ENCODE measurements at regions not wholly inside any gene's neighbourhood (a gene's known extent, or its start where the extent isn't known, plus 50 kb on each side); places are given as distances from the start of the nearest gene placed in this dataset.
"Not testable (repeated sequence)": the region's sequence is repeated elsewhere in the genome, so short reads cannot be mapped to it uniquely, and the experiment has no call there.

DNA sequence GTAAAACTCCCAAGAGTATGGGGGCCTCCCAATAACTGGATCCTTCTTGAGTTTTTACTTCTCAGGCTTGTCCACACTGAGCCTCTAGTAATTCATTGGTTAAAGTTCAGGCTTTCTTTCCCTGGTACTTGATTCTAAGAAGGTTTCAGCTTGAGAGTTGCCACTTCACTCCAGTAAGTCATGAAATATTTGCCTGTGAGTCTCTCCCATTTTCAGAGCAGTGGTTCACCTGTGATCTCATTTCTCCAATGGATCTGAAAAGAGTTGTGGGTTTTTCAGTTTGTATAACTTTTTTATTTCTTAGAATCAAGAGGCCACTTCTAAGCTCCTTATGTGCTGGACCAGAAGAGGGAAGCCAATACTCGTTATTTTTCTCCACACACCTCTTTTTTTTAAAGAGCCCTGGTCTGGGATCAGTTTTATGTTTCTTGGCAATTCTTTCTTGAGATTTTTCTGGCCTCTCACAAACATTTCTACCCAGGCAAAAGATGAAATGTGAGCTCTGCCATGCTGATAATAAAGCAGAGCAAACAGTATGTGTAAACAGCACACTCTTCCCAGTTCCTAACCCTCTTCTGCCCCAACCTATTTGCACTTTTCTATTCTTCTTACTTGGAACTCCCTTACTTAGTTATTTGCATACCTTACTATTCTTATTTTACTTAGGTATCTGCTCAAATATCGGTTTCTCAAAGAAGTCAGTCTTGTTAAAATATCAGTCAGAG, 983.4 kb downstream of the CCSER2 start:
- DNase-seq (ENCODE audit: low read depth in 4 of 4, low spot score in 1 of 4), result no peak

DNA sequence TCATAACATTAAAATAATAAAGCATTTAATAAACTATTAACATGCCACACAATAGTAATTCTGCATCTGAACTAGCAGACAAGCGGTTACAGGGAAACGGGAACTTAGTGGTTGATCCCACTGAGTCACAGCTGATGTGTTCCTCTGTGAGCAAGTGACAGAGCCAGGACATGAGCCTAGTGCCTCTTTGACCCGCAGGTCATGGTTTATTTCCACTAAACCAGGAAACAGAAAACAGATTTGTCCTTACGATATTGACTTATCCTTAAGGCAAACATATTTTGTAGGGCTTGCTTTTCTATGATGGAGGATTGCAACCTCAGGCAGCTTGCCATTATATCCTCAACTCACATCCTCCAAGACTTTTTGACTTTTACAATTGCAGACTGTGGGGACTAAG, 987.3 kb downstream of the CCSER2 start:
- DNase-seq (ENCODE audit: low read depth in 4 of 4, low spot score in 1 of 4), result no peak

DNA sequence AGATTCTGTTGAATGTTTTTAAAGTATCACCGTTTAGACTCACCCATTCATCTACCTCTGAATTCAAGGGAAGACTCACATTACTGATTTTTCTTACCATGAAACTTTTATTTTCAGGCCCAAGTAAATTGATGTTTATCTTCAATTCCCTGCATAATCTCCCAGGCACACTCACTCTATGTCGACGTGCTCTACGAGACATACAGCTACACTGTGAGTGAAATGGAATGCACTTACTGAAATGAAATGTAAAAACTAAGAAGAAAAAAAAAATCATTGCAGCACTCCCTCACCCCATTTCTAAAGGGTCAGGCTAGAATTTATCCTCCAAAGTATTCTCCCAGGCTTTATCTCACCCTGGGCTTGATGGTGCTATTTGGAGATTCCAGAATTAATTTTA, 987.9 kb downstream of the CCSER2 start:
- no peak for DNase-seq (ENCODE audit: low read depth in 4 of 4, low spot score in 1 of 4)

DNA sequence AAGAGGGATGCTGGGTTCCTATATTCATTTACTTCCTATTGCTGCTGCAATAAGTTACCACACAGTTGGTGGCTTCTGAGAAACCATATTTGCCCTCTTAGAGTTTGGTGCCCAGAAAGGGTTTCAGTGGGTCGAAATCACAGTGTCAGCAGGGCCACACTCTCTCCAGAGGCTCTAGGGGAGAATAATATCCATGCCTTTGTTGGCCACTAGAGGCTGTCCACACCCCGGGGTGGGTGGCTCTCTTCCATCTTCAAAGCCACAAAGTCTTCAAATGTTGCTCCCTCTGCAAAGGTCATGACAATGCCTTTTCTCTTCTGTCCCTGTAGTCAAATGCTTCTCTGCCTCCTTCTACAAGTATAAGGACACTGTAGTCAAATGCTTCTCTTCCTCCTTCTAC, 989.4 kb downstream of the CCSER2 start:
- DNase-seq (ENCODE audit: low read depth in 4 of 4, low spot score in 1 of 4), result no peak

DNA sequence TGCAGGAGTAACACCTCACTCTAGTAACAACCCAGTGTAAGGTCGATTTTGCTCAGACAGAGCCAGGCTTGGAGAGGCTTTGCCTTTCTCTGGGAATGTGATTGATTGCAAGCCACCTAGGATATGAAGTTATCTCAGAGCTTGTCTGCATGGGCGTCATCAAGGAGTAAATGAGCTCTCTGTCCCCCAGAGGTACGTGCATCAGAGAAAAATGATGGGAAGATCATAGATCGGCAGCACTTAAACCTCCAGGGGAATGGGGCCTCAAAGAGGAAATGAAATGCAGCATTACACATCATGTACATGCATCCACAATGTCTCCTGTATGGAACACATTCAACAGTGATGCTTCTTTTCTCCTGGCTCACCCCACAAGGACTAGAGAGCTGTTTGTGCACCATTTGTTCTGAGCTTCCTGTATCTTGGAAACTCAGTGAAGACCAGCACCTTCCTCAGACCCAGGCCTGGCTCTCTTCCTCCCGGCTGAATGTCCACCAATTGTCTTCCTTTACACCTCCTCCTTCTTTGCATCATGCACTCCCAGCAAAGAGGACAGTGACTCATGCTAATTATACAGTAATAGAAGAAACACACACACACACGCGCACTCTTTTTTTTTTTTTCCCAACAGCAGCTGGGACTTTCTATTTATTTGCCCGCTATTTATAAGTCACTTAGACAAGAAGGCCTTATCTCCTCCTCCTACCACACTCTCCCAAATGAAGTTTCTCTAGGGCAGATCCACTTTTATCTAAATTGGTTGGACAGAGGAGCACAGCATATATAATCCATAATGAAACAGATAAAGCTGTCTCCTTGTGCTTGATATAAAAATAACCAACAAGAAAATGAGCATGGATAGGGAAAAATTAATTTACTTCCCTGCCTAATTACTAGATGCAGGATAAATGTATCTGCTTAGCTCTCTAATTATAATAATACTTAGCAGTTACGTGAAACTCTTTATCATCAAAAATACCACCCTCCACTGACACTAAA, 990.7 kb downstream of the CCSER2 start:
- DNase-seq (ENCODE audit: low read depth in 4 of 4, low spot score in 1 of 4), result no peak

DNA sequence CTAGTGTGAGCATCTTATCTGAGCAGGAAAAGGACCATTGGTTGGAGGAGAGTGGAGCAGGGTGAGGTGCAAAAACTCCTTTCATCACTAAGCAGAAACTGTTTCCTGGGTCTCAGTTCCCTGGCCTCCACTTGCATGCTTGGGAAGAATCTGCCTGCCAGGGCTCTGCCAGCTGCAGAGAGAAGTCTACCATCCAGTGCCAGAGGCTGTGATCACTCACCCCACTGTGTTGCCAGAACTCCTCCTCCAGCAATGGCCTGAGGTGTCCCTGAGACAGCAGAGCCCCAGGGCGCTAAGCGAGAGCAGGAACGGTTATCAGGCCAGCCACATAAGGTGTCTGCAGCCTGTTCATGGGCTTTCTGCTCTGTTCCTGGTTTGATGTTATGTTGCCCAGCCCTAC, 991.4 kb downstream of the CCSER2 start:
- no peak for DNase-seq (ENCODE audit: low read depth in 4 of 4, low spot score in 1 of 4)

DNA sequence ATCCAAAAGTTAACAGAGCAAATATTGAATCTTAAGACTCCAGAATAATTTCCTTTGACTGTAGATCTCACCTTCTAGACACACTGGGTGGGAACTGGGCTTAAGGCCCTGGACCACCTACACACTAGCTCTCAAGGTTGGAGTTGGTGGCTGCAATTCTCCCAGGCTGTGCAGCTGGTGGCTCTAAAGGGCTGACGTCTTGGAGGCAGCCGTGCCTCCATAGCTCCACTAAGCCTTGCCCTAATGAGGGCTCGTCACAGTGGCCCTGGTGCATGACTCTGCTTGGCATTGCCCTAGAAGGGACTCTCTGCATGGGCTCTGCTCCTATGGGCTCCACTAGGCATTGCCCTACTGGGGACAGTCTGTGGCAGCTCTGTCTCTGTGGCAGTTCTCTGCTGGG, 1005.2 kb downstream of the CCSER2 start:
- no peak for DNase-seq (ENCODE audit: low read depth in 4 of 4, low spot score in 1 of 4)

DNA sequence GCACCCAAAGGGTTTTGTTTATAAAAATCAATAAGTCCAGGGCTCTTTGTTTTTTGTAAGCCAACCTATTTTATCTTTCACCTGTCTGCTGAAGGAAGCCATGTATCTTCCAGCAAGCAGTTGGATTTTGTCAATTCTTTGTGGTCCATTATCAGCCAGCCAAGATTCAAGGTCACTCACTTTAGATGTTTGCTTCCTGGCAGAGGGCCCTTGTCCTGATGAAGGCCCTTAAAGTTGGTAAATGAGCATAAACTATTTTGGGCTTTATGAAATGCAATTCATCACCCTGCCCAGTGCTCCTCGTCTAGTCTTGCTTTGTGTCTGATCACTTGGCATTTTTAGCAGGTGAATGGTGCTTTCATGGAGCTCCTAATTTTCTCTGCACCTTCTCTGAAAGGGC, 1004.2 kb downstream of the GRID1 start:
- no peak for DNase-seq (ENCODE audit: low read depth in 4 of 4, low spot score in 1 of 4)

DNA sequence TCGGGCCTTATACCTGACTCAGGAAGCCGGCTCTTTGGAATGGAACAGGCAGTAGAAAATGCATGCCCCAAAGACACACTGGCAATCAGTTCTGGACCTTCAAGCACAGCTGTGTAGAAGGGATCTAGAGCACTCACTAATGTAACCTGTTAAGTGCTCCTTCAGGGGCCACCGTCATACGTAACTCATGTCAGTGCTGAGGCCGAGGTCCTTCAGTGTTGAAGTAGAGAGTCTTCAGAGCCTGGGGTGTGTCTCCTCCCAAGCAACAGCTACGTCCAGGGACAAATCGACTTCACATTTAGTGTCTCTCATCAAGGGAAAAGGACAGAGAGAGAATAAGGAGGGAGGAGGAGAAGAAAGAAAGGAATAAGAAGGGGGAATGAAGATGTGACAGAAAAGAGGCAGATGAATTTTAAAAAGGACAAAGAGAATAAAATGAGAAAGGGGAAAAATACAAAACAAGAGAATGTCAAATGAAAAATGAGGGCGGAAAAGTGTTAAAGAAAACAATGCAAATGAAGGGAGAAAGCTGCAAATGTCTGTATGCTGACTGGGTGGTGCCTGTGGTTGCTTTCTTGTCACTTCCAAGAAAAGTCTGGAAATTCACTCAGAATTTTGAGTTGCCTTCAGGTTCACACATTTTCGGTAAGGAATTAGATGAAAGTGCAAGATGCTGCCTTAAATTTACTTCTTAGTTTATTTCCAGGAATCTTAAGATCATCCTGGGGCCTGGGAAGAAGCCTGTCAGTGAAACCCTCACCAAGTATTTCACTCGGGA, 989.4 kb downstream of the GRID1 start:
- DNase-seq (ENCODE audit: low read depth in 4 of 4, low spot score in 1 of 4), result no peak

DNA sequence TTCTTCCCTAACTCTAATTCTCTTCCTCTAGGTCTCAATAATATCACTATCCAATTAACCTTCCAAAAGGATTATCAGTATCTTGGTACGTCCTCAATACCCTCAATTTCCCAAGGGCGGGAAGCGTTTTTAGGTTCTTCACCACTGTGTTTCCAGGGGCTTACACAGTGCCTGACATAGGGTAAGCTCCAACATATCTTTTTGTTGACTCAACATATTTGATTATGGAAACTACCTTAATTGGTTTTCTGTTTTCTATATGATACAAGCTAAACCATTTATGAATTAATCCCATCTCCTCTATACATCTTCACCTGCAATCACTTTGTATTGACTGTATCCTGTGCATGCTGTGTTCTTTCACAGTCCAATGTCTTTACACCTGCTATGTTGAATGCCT, 987.3 kb downstream of the GRID1 start:
- no peak for DNase-seq (ENCODE audit: low read depth in 4 of 4, low spot score in 1 of 4)

DNA sequence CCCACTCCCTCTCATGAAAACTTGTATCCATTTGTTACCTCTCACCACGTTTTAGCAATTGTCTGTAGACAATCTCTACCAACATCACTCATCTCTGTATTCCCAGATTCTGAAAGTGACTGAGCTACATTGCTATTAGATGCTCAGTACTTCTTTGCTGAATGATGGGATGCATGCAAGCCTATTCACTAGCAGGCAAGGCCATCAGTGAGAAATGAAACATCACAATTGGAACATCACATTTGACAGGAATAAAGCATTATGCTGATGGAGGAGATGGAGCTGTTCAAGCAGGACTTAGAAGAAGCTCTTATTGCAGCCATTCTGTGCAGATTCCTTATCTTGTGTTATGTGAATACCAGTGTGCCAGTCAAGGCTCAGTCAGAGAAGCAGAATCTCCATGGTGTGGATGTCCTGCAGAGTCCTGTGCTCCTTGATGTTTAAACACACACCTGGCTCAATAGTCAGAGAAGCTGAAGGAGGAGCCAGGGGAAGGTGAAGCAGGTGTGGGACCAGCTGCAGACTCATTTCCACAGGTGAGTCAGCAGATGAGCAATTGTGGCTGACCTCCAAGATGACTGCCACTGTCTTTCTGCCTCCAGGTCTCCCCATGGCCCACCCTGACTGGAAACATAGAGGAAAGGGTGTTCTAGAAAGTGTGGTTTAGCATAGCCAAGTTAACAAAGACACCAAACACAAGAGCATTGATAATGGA, 965.5 kb downstream of the GRID1 start:
- no peak for DNase-seq (ENCODE audit: low read depth in 4 of 4, low spot score in 1 of 4)

DNA sequence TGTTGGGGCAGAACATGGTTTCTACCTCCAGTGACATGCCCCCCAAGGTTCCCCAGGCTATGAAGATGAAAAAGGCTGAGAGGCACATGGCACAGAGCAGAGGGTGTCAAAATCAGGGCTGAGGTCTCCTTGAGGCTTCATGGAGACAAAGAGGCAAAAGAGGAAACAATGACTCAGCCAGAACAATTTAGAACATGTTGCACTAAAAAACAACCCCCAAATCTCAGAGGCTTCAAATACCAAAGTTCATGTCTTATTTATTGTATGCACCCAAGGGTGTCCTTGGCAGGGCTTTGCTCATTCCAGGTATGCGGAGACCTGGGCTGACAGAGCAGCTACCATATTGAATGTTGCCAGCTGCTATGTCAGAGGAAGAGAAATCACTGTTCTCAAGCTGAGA, 964.1 kb downstream of the GRID1 start:
- no peak for DNase-seq (ENCODE audit: low read depth in 4 of 4, low spot score in 1 of 4)

DNA sequence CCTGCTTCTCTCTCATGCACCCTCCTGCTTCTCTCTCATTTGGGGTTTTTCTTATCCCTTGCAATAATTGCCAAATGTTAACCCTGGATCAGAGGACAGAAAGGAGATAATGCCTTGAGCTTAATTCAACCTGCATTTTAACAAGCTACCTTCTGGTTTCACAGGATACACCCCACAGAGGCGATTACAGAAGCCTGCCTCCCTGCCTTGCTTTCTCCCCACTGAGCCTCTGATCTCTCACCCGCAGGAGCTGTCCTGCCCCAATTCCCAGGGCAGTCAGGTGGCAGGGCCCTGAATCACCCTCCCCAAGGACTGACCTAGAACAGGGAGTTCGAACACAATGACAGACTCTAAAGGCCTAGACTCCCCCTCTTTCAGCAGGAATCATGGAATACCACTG, 959.5 kb downstream of the GRID1 start:
- no peak for DNase-seq (ENCODE audit: low read depth in 4 of 4, low spot score in 1 of 4)

DNA sequence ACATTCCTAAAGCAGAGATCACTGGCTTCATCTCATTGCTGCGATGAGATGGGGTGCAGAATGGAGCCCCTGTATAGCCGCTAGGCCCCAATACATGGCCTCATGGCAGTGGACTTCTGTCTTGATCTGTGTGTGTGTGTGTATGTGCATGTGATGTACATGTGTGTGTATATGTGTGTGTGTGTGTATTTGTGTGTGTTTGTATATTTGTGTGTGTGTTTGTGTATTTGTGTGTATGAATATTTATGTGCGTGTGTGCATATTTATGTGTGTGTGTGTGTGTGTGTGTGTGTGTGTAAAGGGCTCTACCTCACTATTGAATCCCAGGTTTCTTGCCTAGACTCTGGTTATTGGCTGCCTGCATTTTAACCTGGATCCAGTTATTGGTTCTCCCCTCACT, 958.2 kb downstream of the GRID1 start:
- no peak for DNase-seq (ENCODE audit: low read depth in 4 of 4, low spot score in 1 of 4)

DNA sequence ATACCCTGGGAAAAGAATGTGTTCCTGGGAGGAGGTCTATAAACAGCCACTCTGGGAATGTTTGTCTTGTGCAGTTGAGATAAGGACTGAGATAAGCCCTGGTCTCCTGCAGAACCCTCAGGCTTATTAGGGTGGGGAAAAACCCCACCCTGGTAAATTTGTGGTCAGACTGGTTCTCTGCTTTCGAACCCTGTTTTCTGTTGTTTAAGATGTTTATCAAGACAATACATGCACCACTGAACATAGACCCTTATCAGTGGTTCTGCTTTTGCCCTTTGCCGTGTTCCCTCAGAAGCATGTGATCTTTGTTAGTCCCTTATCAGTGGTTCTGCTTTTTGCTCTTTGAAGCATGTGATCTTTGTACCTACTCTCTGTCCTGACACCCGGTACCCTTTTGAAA, 956.0 kb downstream of the GRID1 start:
- not testable (repeated sequence) for DNase-seq (ENCODE audit: low read depth in 4 of 4, low spot score in 1 of 4)

DNA sequence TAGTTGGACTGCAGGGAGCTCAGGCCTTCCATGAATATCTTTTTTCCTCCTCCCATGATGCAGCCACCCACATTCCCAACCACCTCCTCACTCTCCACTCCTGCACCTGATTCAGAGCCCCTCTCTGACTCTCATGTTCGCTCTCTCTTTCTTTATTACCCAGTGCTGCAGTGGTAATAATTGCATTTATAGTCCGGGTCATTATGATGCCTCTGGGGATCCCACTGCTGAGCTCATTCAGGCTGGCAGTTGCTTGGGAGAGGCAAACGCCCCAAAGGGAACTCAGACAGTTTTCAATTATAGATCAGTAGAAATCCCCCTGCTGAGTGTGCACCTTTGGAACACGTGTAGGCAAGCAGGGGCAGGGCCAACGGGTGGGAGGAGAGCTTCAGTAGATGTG, 953.0 kb downstream of the GRID1 start:
- DNase-seq (ENCODE audit: low read depth in 4 of 4, low spot score in 1 of 4), result no peak

DNA sequence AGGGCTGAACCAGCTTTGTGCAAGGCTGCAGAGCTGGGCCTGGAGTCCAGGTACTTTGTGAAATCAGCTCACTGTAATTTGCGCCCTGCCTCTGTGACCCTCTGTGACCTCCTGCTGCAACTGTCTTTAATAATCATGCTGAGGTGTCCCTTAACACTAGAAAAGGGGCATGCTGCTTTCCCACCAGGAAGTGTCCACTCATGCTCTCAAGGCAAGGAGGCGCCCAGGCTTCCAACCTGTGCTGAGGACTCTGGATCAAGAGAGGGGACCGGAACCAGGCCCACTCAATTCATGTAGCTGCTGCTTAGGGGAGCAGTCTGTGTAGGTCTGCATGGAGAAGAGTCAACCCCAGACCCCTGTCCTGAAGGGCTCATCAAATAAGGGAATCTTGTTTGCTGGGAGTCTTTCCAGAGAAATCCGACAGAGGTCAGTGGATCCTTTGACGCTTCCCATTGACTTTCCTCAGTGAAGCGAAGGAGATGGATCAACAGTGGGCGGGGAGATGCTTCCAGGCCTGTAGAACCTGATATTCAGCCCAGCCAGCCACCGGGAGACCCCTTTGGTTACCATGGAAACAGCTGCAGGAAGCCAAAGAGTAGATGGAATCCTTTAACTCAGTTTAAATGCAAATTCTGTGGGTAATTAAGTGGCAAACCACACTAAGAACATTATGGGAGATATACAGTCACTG, 945.9 kb downstream of the GRID1 start:
- DNase-seq (ENCODE audit: low read depth in 4 of 4, low spot score in 1 of 4), result no peak

DNA sequence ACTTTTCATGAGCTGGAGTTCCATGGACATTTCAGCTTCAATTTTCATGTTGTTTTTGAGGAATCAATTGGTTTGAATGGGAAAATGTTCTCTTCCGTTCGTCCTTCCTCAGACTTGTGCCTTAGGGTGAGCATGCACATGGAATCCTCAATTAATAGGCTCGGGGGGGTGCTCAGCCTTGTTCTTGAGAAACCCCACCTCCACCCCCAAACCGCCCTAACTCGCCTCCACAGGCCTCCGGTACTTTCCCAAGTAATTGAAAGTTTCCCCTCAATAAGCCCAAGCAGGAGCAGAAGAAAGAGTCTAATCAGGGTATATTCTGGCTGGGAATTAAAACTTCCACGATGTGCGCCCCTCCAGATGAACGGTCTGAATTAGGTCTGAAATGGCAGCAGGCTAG, 945.2 kb downstream of the GRID1 start:
- DNase-seq (ENCODE audit: low read depth in 4 of 4, low spot score in 1 of 4), result no peak

DNA sequence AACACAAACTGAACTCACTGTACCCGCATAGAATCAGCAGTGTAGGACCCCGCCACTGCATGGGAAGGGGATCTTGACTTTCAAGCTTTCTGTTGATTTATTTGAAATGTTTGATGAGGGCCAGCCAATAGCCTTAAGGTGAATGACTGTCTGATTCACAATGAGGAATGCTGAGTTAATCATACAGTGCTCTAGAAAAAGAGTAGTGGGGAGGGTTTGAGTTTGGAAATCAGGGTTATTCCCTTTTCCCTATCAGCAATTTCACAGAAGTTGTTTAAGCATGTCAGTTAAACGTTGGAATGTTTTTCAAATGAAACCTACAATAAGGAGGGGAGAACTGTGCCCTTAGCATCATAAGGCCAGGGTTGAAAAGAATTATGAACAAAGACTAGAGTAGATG, 937.5 kb downstream of the GRID1 start:
- DNase-seq (ENCODE audit: low read depth in 4 of 4, low spot score in 1 of 4), result no peak

DNA sequence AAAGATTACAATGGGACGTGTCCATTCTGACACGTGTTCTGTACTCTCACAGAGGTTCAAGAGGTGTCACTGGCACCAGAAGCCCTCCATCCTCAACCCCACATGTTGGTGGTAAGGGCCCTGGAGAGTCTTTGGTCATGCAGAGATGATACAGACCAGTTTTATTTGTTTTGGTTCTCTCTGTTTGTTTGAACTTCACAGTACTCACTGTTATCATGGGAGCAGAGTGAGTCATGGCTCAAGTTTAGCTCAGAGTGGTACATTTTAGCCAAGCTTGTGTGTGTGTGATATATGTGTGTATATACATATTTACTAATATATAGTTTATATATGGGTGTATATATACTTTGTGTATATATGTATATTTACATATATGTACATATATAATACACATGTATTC, 935.6 kb downstream of the GRID1 start:
- no peak for DNase-seq (ENCODE audit: low read depth in 4 of 4, low spot score in 1 of 4)
